Endothelial cell of hepatic sinusoid (primary cell): ENCODE measurements at regions not wholly inside any gene's neighbourhood (a gene's known extent, or its start where the extent isn't known, plus 50 kb on each side); places are given as distances from the start of the nearest gene placed in this dataset.

ENCODE experiments used
- in situ Hi-C: cut with HindIII; loops from 2 replicates; pipeline ENCODE4 v1.10.0; 2017; ENCODE audit warnings: low sequenced_read_pairs

DNA sequence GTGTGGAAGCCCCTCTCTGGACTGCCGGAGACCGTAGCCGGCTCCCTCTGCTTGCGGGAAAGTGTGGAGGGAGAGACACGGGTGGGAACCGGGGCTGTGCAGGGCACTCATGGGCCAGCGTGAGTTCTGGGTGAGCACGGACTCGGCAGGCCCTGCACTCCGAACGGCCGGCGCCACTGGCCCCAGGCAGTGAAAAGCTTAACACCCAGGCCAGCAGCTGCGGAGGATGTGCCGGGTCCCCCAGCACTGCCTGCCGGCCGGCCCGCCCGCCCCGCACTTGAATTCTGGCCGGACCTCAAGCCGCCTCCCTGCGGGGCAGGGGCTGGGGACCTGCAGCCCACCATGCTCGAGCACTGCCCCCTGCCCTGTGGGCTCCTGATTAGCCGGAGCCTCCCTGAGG is 147.0 kb downstream of the FGF9 start:
- in situ Hi-C loops: no loop called here

DNA sequence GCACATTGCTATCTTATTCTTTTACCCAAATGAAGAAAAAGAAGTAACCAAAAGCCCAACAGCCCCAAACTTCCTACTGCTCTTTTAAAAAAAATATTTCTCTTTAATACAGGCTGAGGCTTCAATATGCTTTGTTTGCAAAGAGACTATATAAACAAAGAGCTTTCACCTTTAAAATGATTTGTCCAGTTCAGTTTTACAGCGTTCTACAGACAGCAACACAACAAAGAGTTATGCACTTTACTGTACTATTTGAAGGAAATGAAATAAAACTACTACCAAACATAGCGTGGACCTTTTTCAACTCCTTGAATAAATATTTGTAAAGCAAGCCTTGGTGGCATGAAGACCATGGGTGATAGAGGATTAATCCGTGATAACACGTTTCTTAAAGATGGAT is 151.2 kb downstream of the FGF9 start:
- in situ Hi-C loops: no loop called here

DNA sequence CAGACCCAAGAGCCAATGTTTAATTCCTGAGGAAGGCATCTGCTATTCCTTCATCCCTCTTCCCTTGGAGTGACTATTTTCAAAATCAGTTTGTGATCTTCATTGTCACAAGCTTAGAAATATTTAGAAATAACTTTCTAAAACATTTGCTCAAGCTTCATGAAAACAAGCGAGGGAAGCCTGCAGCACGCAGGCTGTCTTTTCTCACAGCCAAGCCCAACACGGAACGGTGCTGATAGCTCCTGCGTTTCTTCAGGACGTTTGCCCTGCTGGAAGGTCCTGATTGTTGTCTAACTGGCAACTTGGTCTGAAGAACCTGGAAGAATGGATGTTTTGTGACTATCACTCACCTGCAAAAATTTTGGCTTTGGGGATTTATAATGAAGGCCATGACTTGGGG is 152.5 kb downstream of the FGF9 start:
- in situ Hi-C loops: no loop called here

DNA sequence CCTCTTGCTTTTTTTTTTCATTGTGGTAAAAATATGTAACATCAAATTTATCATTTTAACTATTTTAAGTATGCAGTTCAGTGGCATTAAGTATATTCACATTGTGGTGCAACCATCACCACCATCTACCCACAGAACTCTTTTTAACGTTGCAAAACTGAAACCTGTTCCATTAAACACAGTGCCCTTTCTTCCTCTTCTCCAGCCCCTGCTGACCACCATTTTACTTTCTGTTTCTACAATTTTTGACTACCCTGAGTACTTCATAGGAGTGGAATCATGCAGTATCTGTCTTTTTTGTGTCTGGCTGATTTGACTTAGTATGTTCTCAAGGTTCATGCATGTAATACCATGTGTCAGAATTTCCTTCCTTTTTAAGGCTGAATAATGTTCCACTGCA is 153.1 kb downstream of the FGF9 start:
- in situ Hi-C loops: no loop called here

DNA sequence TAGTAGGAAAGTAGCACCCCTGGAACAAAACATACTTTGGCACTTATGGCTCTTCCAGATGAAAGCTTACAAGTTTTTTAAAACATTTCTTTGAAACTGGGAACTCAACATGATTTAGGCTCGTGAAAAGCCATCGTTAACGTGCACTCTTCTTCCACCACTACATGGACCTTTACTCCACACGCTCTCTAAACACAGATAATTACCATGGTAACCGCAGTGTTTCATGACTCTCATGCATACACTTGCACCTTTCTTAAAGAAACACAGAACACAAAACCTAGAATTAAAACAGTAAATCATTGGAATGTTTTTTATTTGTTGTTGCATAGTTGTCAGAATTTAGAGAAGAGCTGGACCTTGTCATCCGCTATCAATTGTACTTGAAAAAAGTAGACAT is 154.3 kb downstream of the FGF9 start:
- in situ Hi-C loops: no loop called here

GRCh38 chr13:21825801-21826200 is 154.9 kb downstream of the FGF9 start:
- in situ Hi-C loops: no loop called here

DNA sequence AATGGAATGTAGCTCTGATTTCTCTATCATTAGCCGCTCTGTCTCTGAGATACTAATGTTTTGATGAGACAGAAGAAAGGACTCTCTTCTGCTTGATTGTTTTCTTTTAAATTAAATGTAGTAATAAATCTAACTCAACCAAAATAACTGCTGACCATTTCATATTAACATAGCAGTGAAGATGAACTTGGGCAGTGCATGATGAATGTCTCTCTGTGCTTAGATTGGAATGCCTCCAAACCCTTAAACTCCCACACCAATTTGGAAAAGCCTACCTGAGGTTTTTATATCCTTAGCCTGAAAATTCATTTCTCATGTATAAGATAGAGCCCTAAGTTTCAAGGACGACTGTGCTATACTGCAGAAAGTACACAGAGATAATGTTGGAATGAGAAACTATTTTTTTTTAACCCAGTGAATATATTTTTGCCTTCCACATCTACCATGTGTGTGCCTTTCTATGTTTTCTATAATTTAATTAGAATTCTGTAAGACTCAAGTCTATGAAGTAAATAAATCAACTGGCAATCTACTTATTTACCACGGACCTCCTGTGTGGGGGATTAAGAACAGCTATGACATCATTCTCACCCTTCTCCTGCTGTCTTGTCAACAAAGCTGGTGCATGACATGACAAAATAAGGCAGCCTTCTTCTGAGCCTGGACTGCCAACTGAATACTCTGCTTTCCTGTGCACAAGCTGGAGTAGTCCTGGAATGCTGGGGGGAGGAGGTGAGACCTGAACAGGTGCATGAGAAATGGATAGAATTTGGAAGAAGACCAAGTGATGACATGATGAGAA is 155.5 kb downstream of the FGF9 start:
- in situ Hi-C loops: no loop called here

DNA sequence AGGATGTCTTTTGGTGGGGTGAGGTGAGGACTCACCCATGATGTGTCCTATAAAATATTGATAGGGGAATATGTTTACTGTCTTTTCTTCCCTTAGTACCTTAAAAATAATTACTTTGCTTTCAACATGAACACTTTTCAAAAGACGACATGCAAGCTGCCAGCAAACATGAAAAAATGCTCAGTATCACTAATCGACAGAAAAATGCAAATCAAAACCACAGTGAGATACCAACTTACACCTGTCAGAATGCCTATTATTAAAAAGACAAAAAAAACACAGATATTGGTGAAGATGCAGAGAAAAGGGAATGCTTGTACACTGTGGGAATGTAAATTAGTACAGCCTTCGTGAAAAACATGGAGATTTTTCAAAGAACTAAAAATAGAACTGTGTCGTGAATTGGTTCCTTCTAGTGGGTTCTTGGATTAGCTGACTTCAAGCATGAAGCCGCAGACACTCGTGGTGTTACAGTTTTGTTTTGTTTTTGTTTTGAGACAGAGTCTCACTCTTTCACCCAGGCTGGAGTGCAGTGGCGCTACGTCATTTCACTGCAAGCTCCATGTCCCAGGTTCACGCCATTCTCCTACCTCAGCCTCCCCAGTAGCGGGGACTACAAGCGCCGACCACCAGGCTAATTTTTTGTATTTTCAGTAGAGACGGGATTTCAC is 160.9 kb downstream of the FGF9 start:
- in situ Hi-C loops: no loop called here

DNA sequence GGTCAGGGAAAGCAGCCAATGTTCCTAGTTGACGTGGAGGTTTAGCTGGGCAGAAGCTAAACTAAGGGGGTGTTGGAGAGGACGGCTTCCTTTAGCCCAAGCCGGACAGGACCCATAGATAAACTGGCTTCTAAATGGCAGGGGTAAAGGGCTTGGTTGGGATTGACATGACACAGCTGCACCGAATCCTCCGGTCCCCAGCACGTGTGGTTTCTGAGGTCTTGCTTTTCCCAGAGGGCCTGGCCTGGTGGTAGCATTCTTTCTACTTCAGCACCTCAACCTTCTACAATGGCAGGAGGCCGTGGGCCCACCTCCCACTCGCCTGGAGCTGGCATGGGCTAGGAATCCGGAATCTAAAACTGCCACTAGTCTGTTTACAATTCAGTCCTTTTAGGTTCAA is 163.0 kb downstream of the FGF9 start:
- in situ Hi-C loops: no loop called here

GRCh38 chr13:21834521-21834920 is 163.6 kb downstream of the FGF9 start:
- in situ Hi-C loops: no loop called here

GRCh38 chr13:21837288-21837687 is 166.4 kb downstream of the FGF9 start:
- in situ Hi-C loops: no loop called here

DNA sequence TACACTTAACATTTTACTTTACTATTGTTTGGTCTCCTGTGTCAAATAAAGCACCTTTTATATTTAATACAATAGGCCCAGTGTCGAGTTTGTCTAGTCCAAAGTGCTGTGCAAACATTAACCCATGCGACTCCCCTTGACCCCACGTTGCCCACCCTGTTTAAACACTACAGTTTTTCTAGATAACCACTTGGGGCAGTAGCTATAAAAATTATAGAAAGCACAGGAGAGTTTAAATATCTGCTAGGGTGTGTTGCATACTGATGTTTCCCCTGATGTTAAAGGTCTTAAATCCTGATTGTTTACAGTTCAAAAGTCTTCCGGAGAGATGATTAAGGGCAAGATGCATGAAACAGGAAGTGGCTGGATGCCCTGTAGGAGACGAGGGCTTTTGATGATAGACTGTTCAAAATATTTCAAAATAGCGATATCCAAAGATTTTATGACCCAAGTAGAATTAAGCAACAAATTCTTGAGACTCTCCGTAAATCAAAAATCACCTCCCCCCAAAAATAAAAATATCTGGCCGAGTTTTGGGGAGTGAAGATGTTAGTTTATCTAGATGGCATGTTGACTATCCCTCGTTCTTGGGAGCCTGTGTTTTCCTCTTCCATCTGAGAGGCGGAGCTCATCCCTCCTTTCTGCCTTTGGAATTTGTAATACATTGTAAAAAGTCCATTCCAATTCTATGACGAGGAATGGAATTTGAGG is 167.1 kb downstream of the FGF9 start:
- in situ Hi-C loops: no loop called here

DNA sequence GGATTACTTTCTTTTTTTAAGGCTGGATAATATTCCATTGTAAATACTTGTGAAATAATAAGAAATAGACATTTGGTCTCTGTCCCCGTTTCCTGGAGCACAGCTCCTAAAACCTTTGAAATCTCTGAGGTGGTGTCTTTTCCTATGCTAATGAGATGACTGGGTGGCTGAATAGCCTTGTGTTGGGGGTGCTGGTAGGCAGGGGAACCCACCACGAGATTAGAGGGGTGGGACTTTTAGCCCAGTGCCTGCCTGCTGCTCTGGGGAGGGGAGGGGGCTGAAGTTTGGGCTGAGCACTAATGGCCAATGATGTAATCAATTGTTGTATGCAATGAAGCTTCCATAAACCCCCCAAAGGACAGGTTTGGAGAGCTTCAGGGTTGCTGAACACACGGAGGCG is 175.7 kb downstream of the FGF9 start:
- in situ Hi-C loops: no loop called here

DNA sequence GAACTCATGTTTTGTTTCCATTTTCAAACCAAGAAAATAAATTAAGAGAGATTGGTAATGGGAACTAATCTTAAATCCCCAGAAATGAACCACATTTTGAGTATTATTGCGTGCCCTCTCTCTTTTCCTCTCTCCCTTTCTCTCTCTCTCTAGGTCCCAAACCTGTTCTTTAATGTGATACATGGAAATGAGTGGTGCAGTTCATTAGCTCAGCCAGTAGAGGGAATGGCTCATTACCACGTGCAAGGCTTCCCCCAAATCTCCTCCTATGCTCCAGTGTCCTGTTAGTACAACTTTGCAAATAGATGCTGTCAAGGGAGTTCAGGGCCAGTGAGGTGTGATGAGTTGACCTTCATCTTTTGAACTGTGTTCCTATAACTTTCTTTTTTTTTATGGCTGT is 178.4 kb downstream of the FGF9 start:
- in situ Hi-C loops: no loop called here

GRCh38 chr13:21850013-21851006 is 179.4 kb downstream of the FGF9 start:
- in situ Hi-C loops: no loop called here

- in situ Hi-C loops: no loop called here
Measured at GRCh38 chr13:21852043-21852442, 181.2 kb downstream of the FGF9 start.

DNA sequence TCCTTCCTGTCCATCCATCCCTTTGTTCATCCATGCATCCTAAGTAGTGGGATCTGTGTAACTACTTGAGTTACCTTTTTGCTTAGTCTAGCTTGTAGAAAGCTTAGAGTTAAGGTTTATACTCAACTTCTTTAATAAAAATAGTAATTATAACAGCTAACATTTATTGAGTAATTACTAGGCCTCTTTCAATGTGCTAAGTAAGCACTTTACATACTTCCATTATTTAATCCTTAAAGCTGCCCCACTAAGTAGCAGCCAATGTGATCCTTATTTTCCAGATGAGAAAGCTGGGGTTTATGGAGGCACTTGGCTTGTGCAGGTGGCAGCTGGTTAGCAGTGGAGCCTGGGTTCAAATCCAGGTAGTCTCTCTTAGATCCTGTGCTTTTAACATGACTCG is 182.9 kb downstream of the FGF9 start:
- in situ Hi-C loops: no loop called here

DNA sequence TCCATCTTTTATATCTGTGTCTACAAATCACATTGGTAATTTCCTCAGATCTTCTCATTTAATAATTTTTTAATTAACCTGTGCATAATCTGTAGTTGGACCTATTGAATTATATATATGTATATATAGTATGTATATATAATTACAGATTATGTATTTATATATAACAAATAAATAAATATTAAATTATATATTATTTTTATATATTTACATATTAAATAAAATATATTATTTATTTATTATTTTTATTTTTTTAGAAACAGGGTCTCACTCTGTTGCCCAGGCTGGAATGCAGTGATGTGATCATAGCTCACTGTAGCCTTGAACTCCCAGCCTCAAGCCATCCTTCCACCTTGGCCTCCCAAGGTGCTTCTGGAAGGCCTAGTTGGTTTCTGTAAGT is 197.9 kb downstream of the FGF9 start:
- in situ Hi-C loops: no loop called here

GRCh38 chr13:21871382-21871781 is 200.5 kb downstream of the FGF9 start:
- in situ Hi-C loops: no loop called here

GRCh38 chr13:21871919-21872318 is 201.0 kb downstream of the FGF9 start:
- in situ Hi-C loops: no loop called here

GRCh38 chr13:21872795-21873194 is 201.9 kb downstream of the FGF9 start:
- in situ Hi-C loops: no loop called here
